GM18870 (cell line): ENCODE measurements at regions not wholly inside any gene's neighbourhood (a gene's known extent, or its start where the extent isn't known, plus 50 kb on each side); places are given as distances from the start of the nearest gene placed in this dataset.

Experiments used
- ATAC-seq: cut with Tn5 transposase; IDR thresholded peaks from one replicate; pipeline ENCODE4 v1.9.1; 2021; ENCODE audit warnings: moderate library complexity; ENCODE audit not compliant: unreplicated experiment

GRCh38 chr7:25544254-25544653, 316.0 kb upstream of the NPVF start:
- no peak for ATAC-seq

- no peak for ATAC-seq
Observed at GRCh38 chr7:25545124-25546008, 317.1 kb upstream of the NPVF start.

DNA sequence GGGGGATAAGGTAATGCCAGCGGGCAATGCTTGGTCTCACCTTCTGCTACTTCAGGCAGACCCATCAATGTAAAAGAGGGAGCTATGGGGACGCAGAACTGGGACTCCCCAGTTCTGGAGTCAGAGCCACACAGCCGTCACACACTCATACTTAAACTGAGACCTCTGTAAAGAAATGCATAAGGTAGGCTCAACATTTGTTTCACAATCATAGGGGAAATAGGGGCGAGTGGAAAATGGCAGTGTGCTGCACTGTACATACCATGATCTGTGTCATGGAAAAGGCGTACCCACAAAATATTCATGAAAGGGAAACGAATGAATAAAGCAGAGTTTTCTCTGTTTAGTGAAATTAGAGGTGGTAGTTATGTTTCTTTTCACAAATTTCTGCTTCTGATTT, 318.0 kb upstream of the NPVF start:
- ATAC-seq: no peak

DNA sequence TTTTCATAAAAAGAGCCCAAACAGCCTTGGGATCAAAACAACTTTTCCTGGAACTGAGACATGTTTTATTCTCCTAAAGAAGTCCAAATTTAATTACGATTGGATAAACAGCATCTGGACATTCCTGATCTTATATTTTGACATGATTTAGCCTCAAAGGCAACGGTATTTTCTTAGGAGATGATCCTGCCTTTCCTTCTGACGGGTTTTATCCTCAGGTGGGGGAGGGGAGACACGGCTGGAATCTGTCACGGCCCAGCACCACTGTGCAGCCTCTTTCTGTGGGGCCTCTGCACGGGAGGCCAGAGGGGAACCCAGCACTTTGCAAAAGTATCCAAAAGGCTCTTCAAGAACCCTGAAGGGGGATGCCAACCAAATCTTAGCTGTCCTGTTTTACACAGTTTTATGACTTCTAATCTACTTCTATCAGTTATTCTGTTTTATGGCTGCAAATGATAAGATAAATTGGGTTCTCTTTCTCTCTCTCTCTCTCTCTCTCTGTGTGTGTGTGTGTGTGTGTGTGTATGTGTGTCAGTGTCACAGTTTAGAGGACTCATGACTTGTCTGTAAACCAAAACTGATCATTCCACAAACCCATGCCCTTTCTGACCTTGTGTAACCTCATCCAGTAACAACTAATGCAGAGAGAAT, 321.1 kb upstream of the NPVF start:
- ATAC-seq: no peak

DNA sequence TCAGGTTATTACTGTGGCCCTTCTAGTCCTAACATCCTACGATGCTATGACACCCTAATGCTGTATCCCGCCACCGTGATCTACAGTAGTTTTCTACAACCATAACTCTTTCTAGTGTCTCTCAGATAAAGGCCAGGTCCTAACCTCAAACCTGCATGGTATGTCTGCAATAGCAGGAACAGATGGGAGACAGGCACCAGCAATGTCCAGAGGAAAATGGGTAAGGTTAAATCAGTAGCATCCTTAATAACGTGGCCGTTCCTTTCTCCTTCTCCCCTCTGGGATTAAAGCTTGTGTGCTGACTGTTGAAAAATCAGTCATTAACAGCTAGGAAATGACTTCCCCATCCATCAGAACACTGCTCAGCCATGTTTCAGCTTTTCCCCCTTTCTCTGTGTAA, 321.9 kb upstream of the NPVF start:
- no peak for ATAC-seq

GRCh38 chr7:25552998-25553397, 324.7 kb upstream of the NPVF start:
- ATAC-seq: no peak

- ATAC-seq: no peak
Observed at GRCh38 chr7:25553580-25554291, 325.4 kb upstream of the NPVF start.

DNA sequence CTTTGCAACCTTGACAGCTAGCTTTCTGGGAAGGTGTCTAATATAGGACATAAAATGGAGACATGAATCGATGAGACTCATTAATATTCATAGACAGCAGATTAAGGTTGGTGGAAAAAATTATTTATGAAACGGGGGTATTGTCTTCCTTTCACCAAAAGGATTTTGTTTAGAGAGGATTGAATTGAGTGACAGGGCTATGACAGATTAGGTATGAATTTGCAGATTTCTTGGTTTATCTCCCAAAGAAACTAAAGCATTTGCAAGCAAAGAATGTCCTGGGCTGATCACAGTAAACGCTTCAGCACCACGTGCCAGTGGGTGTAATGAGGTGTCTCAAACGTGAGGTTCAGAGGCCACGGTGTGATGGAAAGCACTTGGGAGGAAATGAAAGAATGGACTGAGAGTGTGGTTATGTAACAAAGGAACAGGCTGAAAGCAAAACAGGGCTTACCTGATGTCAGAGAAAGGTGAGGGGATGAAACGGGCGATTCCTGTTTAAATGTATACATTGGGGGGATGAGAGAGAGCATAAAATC, 329.2 kb upstream of the NPVF start:
- ATAC-seq: no peak

DNA sequence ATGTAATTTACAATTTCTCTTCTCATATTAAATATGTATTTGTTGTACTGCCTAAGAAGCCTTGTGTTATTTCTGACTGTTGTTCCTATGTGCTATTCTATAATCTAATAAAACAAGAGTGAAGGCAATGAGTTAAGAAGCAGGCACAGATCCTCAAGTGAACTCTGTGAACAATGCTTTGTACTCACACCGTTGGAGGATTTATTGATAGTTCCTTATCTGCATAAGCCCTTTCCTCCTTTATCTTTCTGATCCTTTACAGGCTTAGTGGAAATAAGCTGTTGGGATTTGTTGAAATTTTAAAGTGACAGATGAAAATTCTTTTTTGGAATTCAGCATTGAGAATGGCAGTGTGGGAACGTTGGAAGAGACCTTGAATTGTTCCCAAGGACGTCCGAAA, 329.6 kb upstream of the NPVF start:
- ATAC-seq: no peak

DNA sequence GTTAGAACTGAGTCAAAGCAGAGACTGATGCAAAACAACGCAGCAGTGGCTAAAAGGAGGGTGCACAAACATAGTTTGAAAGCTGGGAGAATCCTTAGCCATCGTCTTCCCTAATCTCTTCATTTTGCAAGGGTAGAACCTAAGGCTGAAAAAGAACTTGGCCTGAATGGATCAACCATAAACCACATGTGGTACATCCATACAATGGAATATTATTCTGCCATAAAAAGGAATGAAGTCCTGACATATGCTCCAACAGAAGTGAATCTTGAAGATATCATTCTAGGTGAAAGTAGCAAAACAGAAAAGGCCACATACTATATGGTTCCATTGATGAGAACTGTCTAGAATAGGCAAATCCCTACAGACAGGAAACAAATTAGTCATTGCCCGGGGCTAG, 330.3 kb upstream of the NPVF start:
- no peak for ATAC-seq

GRCh38 chr7:25559581-25560367, 331.5 kb upstream of the NPVF start:
- no peak for ATAC-seq

GRCh38 chr7:25562673-25563182, 334.4 kb upstream of the NPVF start:
- ATAC-seq: no peak

DNA sequence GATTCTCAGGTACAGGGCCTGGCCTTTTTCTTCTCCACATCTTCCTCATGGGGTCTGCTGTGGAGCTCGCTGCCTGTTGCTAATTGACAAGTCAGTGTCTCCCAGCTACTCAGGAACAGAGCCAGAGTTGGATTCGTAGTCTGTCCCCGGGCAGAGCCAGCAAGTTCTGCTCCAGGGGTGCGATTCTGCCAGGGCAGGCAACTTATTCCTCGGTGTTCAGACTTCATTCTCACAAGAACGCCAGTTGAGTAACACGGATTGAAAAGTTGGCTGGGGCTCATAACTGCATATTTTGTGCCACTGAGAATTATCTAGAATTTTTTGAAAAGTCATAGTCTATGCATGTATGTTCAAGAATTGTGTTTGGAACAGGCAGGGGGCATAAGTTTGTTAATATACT, 336.7 kb upstream of the NPVF start:
- ATAC-seq: no peak

DNA sequence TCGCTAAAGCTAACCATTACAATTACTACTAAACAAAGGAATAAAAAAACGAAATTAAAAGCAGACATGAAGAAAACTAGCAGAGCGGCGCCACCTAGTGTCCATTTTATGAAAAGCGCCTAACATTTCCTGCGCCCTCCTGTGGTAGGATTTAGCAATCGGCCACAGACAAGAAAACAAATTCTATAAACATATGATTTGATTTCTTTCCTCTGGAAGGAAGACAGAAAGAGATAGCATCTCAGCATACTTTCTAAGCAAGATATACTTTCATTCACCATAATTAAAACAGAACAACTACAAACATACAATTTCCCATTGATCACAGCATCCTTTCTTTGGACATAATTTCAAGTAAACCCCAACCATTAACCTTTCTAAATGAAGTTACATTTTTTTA, 337.7 kb upstream of the NPVF start:
- no peak for ATAC-seq

DNA sequence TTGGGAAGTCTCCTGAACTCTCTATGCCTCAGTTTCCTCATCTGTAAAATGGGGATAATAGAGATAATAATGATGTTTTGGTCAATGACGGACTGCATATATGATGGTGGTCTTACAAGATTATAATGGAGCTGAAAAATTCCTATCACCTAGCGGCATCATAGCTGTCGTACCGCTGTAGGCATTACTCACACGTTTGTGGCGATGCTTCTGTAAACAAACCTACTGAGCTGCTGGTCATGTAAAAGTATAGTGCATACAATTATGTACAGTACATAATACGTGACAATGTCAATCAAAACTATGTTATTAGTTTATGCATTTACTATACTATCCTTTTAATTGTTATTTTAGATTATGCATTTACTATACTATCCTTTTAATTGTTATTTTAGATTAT, 339.1 kb upstream of the NPVF start:
- no peak for ATAC-seq

GRCh38 chr7:25569765-25570164, 341.5 kb upstream of the NPVF start:
- no peak for ATAC-seq

- no peak for ATAC-seq
Observed at GRCh38 chr7:25572423-25572822, 344.1 kb upstream of the NPVF start.

DNA sequence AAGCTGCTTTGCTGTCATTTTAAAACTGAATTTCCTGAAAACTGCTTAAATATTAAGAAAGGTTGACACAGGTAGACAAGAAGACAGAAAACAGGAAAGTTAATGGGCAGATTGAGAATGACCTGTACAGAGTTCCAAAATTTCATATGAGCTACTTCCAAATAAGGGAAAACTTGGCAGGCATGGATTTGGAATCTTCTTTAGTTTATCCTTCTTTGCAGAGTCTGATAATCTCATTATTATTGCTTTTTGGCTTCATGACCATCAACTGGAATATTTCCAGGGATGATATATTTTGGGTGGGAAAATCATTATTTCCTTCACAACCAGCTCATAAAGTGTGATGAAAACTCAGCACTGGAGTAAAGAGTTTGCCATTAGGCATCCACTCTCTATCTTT, 346.5 kb upstream of the NPVF start:
- no peak for ATAC-seq

- ATAC-seq: no peak
Observed at GRCh38 chr7:25575634-25576033, 347.3 kb upstream of the NPVF start.

DNA sequence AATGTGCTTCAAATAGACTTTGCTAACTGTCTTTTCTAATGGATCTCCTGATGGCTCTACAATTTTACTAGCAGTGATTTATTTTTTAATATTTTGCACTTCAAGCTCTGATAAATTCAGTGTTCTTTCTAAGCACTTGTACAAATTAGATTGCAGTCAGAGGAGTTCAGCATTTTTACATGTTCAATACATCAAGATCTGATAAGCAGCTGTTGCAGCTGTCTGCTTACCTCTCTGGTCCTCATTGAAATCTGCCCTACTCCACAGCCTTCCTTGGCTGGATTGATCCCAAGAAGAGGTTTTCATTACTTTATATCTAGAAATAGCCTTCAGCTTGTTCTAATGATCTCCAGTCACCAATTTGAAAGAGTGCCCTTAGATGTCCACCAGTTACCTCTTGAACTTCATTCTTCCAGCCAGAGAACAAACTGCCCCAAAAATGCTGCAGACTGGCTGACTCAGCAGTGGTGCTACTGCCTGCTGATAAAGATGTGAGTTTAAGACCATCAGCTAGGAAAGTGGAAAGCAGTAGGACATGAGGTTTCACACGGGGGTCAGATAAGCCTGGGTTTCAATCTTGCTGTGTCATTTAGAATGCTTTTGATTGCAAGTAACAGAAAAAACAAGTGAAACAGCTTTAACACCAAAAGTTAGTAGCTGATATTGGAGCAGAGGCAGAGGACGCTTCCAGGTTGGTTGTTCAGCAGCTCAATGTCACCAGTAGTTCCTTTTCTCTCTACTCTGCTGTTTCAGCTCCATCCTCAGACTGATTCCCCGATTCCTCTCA, 350.9 kb upstream of the NPVF start:
- no peak for ATAC-seq
